Renal cortical epithelial cell (primary cell): ENCODE measurements at regions not wholly inside any gene's neighbourhood (a gene's known extent, or its start where the extent isn't known, plus 50 kb on each side); places are given as distances from the start of the nearest gene placed in this dataset.

Experiments
- DNase-seq: peaks from one replicate; pipeline ENCODE4 v3.0.0-alpha.2; 2011; ENCODE audit warnings: low read depth

GRCh38 chr3:31456373-31456772, 76.4 kb upstream of the STT3B start:
- no peak for DNase-seq

GRCh38 chr3:31461426-31461825, 71.3 kb upstream of the STT3B start:
- DNase-seq = peak; percentile 5

GRCh38 chr3:31462050-31462569, 70.6 kb upstream of the STT3B start:
- peak; percentile 26 for DNase-seq

- peak; percentile 4 for DNase-seq
Measured at GRCh38 chr3:31465999-31466398, 66.7 kb upstream of the STT3B start.

- no peak for DNase-seq
Measured at GRCh38 chr3:31466866-31467265, 65.9 kb upstream of the STT3B start.

- no peak for DNase-seq
Measured at GRCh38 chr3:31468433-31468832, 64.3 kb upstream of the STT3B start.

- DNase-seq = no peak
Measured at GRCh38 chr3:31469385-31469784, 63.3 kb upstream of the STT3B start.

GRCh38 chr3:31472479-31473390, 60.0 kb upstream of the STT3B start:
- peak; percentile 86 for DNase-seq

- DNase-seq = peak; percentile 10
Measured at GRCh38 chr3:31476209-31476608, 56.5 kb upstream of the STT3B start.

- no peak for DNase-seq
Measured at GRCh38 chr3:31479431-31479830, 53.3 kb upstream of the STT3B start.

- peak; percentile 12 for DNase-seq
Measured at GRCh38 chr3:31481697-31482096, 51.0 kb upstream of the STT3B start.

- DNase-seq = no peak
Measured at GRCh38 chr3:31482493-31483200, 50.1 kb upstream of the STT3B start.
